ENCODE measurements at regions not wholly inside any gene's neighbourhood (a gene's known extent, or its start where the extent isn't known, plus 50 kb on each side); places are given as distances from the start of the nearest gene placed in this dataset.
"Not testable (repeated sequence)": the region's sequence is repeated elsewhere in the genome, so short reads cannot be mapped to it uniquely, and the experiment has no call there.

GRCh38 chr1:119191325-119191724 lies 50.9 kb upstream of the WARS2 start:
- no peak overlapping the region for H3K4me3 ChIP-seq (ENCODE audit: low read depth, low read length)
- TF ChIP-seq, protein P1, sequence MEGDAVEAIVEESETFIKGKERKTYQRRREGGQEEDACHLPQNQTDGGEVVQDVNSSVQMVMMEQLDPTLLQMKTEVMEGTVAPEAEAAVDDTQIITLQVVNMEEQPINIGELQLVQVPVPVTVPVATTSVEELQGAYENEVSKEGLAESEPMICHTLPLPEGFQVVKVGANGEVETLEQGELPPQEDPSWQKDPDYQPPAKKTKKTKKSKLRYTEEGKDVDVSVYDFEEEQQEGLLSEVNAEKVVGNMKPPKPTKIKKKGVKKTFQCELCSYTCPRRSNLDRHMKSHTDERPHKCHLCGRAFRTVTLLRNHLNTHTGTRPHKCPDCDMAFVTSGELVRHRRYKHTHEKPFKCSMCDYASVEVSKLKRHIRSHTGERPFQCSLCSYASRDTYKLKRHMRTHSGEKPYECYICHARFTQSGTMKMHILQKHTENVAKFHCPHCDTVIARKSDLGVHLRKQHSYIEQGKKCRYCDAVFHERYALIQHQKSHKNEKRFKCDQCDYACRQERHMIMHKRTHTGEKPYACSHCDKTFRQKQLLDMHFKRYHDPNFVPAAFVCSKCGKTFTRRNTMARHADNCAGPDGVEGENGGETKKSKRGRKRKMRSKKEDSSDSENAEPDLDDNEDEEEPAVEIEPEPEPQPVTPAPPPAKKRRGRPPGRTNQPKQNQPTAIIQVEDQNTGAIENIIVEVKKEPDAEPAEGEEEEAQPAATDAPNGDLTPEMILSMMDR (IDR thresholded peaks at IDR 0.05; ENCODE audit: insufficient read depth, low read depth, low read length, missing control alignments), result no peak
- DNase-seq (ENCODE audit: low read depth), result no peak

GRCh38 chr1:119204197-119204960 lies 63.9 kb upstream of the WARS2 start:
- H3K4me3 ChIP-seq (ENCODE audit: low read depth, low read length), result no peak overlapping the region
- no peak for DNase-seq (ENCODE audit: low read depth)
- TF ChIP-seq, protein P1 (IDR thresholded peaks at IDR 0.05; ENCODE audit: insufficient read depth, low read depth, low read length, missing control alignments), result no peak

- no peak for DNase-seq (ENCODE audit: low read depth)
- H3K4me3 ChIP-seq (ENCODE audit: low read depth, low read length), result no peak overlapping the region
- TF ChIP-seq, protein P1 (IDR thresholded peaks at IDR 0.05; ENCODE audit: insufficient read depth, low read depth, low read length, missing control alignments), result no peak
These were observed 64.5 kb upstream of the WARS2 start for GRCh38 chr1:119204961-119205357.

DNA sequence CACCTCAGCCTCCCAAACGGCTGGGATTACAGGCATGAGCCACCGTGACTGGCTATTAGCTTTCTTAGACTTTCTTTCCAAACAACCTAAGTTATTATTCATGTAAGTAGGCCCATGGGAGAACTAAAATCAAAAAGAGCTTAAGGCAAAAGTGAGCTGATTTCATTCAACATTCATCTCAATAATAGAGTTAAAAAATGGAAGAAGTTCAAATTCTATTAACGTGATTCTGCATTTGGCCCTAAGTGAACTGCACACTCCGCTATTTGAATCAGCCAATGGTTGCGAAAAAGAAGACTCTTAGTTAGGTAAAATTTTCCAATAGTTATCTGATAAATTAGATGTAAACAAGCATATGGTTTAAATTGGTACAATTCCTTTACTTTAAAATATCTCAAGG lies 68.6 kb upstream of the WARS2 start:
- no peak for DNase-seq (ENCODE audit: low read depth)
- TF ChIP-seq, protein P1 (IDR thresholded peaks at IDR 0.05; ENCODE audit: insufficient read depth, low read depth, low read length, missing control alignments), result no peak
- no peak overlapping the region for H3K4me3 ChIP-seq (ENCODE audit: low read depth, low read length)

DNA sequence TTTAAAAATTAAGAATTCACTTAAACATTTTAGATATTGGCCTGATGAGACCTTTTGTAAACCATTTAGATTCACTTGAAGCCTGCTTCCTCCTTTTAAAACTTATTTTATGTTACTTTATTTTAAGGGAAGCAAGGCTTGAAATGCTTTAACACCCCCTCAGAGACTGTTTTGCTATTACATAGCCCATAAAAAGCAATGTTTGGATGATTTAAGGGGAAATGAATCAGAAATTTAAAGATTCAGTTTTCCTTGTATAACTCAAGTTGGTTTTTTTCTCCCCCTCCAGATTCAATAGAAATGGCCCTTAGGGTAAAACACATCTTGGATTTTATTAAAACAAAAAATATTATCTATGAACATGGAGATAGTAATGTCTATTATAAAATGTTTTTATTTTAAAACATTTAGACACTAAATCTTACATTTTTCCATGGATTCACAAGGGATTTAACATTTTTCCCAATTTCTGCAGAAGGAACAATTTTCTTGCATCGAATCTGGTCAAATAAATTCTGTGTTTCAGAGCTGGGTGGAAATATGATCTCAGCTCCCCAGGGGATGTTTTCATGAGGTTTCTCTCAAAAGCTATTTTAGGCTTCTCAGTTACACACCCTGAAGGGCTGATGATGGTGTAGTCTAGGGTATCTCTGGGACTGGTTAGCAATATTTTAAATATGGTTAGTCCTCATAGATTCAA lies 69.3 kb upstream of the WARS2 start:
- TF ChIP-seq, protein P1 (IDR thresholded peaks at IDR 0.05; ENCODE audit: insufficient read depth, low read depth, low read length, missing control alignments), result no peak
- H3K4me3 ChIP-seq (ENCODE audit: low read depth, low read length), result no peak overlapping the region
- no peak for DNase-seq (ENCODE audit: low read depth)

DNA sequence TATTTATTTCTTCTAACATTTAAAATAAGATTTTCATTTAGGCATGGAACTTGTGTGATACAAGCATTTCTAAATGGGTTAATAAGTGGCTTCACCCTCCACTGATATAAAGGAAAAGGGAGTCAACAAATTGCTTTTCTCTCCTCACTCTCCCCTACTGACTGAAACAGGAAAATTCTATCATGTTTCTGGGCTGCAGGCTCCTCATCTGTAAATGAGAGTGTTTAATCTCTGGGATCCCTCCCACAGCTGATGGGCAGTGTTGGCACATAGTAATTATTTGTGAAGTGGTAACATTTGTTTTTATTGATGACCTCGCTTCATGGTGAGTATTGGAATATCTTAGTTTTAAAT lies 69.8 kb upstream of the WARS2 start:
- DNase-seq (ENCODE audit: low read depth), result no peak
- TF ChIP-seq, protein P1 (IDR thresholded peaks at IDR 0.05; ENCODE audit: insufficient read depth, low read depth, low read length, missing control alignments), result no peak
- H3K4me3 ChIP-seq (ENCODE audit: low read depth, low read length), result no peak overlapping the region

- not testable (repeated sequence) for DNase-seq (ENCODE audit: low read depth); H3K4me3 ChIP-seq (ENCODE audit: low read depth, low read length)
These were observed 72.8 kb upstream of the WARS2 start for GRCh38 chr1:119213213-119213612.

DNA sequence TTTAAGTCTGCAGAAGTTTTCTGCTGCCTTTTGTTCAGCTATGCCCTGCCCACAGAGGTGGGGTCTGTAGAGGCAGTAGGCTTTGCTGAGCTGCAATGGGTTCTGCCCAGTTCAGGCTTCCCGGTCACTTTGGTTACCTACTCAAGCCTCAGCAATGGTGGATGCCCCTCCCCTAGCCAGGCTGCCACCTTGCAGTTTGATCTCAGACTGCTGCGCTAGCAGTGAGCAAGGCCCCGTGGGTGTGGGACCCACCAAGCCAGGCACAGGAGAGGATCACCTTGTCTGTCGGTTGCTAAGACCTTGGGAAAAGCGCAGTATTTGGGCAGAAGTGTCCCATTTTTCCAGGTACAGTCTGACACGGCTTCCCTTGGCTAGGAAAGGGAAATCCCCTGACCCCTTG lies 74.5 kb upstream of the WARS2 start:
- not testable (repeated sequence) for H3K4me3 ChIP-seq (ENCODE audit: low read depth, low read length); DNase-seq (ENCODE audit: low read depth)

All from GM12865 (cell line).